Smooth muscle cell (in vitro differentiated cells): ENCODE measurements at regions not wholly inside any gene's neighbourhood (a gene's known extent, or its start where the extent isn't known, plus 50 kb on each side); places are given as distances from the start of the nearest gene placed in this dataset.

Source experiments
- DNase-seq: peaks from one replicate; lab custom pipeline; 2025; ENCODE audit not compliant: unreplicated experiment; lab: John Stamatoyannopoulos, UW
- H2AFZ ChIP-seq: fragments of 200-600 bp; sonication (generic); 2 replicates; pipeline ENCODE4 v1.6.0; 2016; ENCODE audit warnings: antibody characterized with exemption, low read depth, mild to moderate bottlenecking
- H3F3A ChIP-seq: fragments of 200-600 bp; sonication (generic); 2 replicates; pipeline ENCODE4 v1.6.0; 2017; ENCODE audit warnings: antibody characterized with exemption, low read depth
- H3K27ac ChIP-seq: fragments of 200-600 bp; sonication (generic); 2 replicates; pipeline ENCODE4 v1.5.1; 2016; ENCODE audit warnings: low read depth, mild to moderate bottlenecking
- H3K27me3 ChIP-seq: fragments of 200-600 bp; sonication (generic); 2 replicates; pipeline ENCODE4 v1.6.1; 2016; ENCODE audit warnings: low read depth, mild to moderate bottlenecking
- H3K36me3 ChIP-seq: fragments of 200-600 bp; sonication (generic); 2 replicates; pipeline ENCODE4 v1.5.1; 2016; ENCODE audit warnings: low read depth
- H3K4me1 ChIP-seq: fragments of 200-600 bp; sonication (generic); 2 replicates; pipeline ENCODE4 v1.5.1; 2016; ENCODE audit warnings: low read depth
- H3K4me2 ChIP-seq: fragments of 200-600 bp; sonication (generic); 2 replicates; pipeline ENCODE4 v1.6.0; 2016; ENCODE audit warnings: mild to moderate bottlenecking
- H3K4me3 ChIP-seq: fragments of 200-600 bp; sonication (generic); 2 replicates; pipeline ENCODE4 v1.5.1; 2016; ENCODE audit warnings: mild to moderate bottlenecking
- H3K79me2 ChIP-seq: fragments of 200-600 bp; sonication (generic); 2 replicates; pipeline ENCODE4 v1.6.0; 2016; ENCODE audit warnings: low read depth, mild to moderate bottlenecking
- H3K9ac ChIP-seq: fragments of 200-600 bp; sonication (generic); 2 replicates; pipeline ENCODE4 v1.6.0; 2016; ENCODE audit warnings: low read depth
- H3K9me3 ChIP-seq: fragments of 200-600 bp; sonication (generic); replicated peaks from 2 replicates; pipeline ENCODE4 v1.5.1; 2016; ENCODE audit warnings: low read depth
- H4K20me1 ChIP-seq: fragments of 200-600 bp; sonication (generic); 2 replicates; pipeline ENCODE4 v1.6.0; 2016; ENCODE audit warnings: low read depth
- WGBS: methylation state at CpG from one replicate; pipeline ENCODE4 v1.1.7; 2016; ENCODE audit warnings: low lambda C conversion rate; 5-methylcytosine and 5-hydroxymethylcytosine counted together
- TF ChIP-seq, protein P1 (sequence below): fragments of 200-600 bp; sonication (generic); IDR thresholded peaks from 2 replicates; pipeline ENCODE4 v1.5.1; 2017; ENCODE audit warnings: borderline replicate concordance, mild to moderate bottlenecking, antibody characterized with exemption; ENCODE audit not compliant: insufficient read depth, poor library complexity, severe bottlenecking

DNA sequence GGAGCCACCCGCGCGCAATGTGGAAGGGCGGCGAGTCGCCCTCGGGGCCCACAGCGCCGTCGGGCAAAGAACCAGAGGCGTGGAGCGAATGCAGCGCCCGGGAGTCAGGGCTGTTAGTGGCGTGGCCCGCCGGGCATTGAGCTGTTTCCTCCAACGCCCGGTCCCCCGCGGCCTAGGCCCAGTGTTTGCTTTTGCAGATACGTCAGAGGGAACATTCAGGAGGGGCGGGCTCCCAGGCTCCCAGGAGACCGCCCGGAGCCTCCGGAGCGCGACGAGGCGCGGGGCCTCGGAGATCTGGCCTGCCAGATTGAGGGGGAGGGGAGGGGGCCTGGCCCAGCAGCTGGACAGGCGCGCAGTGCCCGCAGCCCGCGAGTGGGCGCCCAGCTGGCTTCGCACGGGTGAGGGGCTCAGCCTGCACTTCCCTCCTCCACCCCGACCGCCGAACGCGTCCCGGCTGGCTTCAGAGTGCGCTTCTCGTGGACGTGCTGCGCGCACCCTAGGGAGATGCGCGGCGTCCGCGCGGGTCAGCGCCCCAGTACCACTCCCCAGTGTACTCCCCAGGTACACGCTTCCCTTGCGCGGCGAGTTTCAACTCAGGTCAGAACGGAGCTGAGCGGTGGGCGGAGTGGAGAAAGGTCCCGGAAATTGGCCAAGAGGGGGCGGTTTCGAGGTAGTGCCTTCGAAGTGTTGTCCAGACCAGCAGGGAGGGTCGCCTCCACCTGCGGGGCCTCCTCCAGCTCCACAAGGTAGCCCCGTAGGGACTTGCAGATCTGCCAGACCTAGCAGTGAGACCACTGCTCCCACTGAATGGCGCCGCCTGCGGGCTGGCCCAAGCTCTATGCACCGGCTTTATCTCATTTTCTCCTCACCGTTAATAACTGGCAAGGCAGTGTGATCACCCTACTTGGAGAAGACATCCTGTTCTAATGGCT is 130.4 kb downstream of the TMEM174 start:
- H3K9ac ChIP-seq, result no peak overlapping the region
- no peak overlapping the region for H3K27ac ChIP-seq
- H3K36me3 ChIP-seq, result no peaks in the 10 kb centered on the region
- H3F3A ChIP-seq, result peaks cover 7% of the 10 kb centered on the region
- no peaks in the 10 kb centered on the region for H3K79me2 ChIP-seq
- H2AFZ ChIP-seq, result no peak overlapping the region
- no peak for DNase-seq
- 5% methylated on average over 62 of the region's 77 CpGs for WGBS
- H3K27me3 ChIP-seq, result peaks cover 56% of the 10 kb centered on the region
- no peaks in the 10 kb centered on the region for H4K20me1 ChIP-seq
- peak overlapping the region; percentile 25 for H3K4me3 ChIP-seq
- TF ChIP-seq, protein P1, sequence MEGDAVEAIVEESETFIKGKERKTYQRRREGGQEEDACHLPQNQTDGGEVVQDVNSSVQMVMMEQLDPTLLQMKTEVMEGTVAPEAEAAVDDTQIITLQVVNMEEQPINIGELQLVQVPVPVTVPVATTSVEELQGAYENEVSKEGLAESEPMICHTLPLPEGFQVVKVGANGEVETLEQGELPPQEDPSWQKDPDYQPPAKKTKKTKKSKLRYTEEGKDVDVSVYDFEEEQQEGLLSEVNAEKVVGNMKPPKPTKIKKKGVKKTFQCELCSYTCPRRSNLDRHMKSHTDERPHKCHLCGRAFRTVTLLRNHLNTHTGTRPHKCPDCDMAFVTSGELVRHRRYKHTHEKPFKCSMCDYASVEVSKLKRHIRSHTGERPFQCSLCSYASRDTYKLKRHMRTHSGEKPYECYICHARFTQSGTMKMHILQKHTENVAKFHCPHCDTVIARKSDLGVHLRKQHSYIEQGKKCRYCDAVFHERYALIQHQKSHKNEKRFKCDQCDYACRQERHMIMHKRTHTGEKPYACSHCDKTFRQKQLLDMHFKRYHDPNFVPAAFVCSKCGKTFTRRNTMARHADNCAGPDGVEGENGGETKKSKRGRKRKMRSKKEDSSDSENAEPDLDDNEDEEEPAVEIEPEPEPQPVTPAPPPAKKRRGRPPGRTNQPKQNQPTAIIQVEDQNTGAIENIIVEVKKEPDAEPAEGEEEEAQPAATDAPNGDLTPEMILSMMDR, result peak; percentile 16
- peak overlapping the region; percentile 76 for H3K4me2 ChIP-seq
- peaks cover 23% of the 10 kb centered on the region for H3K4me1 ChIP-seq
- no peaks in the 10 kb centered on the region for H3K9me3 ChIP-seq

DNA sequence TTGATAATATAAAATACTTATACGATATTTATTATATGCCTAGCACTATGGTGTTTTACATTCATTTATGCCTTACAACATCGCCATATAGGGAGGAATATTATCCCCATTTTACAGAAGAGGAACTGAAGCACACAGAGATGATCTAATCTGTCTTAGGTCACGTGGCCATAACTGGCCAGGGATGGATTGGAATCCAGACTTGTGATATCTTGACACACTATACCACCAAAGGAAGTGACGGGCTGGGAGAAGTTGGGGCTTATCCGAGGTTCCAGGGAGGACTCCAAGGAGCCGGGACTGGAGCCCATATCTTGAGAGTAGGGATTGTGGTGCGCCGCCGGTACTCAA is 129.8 kb downstream of the TMEM174 start:
- peaks cover 62% of the 10 kb centered on the region for H3K27me3 ChIP-seq
- 25% methylated on average over 9 of the region's 9 CpGs for WGBS

DNA sequence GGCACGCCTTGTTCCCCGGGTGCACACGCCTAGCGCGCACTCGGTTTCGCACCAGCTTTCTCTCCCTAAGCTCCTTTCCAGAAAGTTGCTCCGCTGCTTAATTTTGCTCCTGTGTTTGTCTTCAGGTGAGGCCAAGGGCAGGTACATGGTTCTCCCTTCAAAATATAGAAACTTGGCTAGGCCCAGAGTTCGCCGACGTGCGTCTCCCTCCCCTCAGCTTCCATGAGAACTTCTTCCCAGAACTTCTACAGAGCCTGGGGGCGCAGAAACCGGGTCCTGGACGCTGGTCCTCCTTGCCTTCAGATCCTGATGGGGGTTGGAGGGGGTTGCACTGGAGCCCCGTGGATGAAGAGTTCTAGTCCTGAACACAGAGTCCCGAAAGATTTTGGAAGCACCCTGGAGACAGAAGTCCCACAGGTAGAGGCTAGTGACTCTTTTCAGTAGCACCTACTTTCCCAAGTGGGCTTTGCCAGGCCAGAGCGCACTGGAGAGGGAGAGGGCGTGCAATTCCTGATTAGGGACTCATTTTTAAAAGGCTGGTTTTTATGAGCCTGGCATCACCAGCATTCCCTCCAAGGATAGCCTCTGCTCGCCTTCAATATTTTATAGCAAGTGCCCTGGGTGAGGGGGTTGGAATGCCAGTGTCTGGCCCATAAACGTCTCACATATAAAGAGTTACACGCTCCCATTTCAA is 128.4 kb downstream of the TMEM174 start:
- H3K27me3 ChIP-seq, result peaks cover 62% of the 10 kb centered on the region
- H3K4me3 ChIP-seq, result no peak overlapping the region
- no peaks in the 10 kb centered on the region for H3K79me2 ChIP-seq
- H2AFZ ChIP-seq, result no peak overlapping the region
- H3F3A ChIP-seq, result peaks cover 10% of the 10 kb centered on the region
- no peak for DNase-seq
- no peaks in the 10 kb centered on the region for H4K20me1 ChIP-seq
- no peak overlapping the region for H3K9ac ChIP-seq
- H3K36me3 ChIP-seq, result no peaks in the 10 kb centered on the region
- no peak overlapping the region for H3K27ac ChIP-seq
- peaks cover 28% of the 10 kb centered on the region for H3K4me1 ChIP-seq
- H3K4me2 ChIP-seq, result no peak overlapping the region
- TF ChIP-seq, protein P1, result no peak
- H3K9me3 ChIP-seq, result no peaks in the 10 kb centered on the region
- WGBS, result 21% methylated on average over 22 of the region's 22 CpGs

More for the DNA sequence above, 129.8 kb downstream of the TMEM174 start:
- no peak for DNase-seq
- Histone ChIP-seq H3K79me2 (no peaks in the 10 kb centered on the region), H3K9me3 (no peaks in the 10 kb centered on the region), H3K9ac (no peak overlapping the region), H2AFZ (no peak overlapping the region), H3K4me2 (peak overlapping the region; percentile 76), H3K36me3 (no peaks in the 10 kb centered on the region), H3K4me3 (no peak overlapping the region), H4K20me1 (no peaks in the 10 kb centered on the region), H3F3A (peaks cover 7% of the 10 kb centered on the region), H3K4me1 (peaks cover 26% of the 10 kb centered on the region), H3K27ac (no peak overlapping the region)
- TF ChIP-seq, protein P1, result no peak
